A673 (cell line): ENCODE measurements at regions not wholly inside any gene's neighbourhood (a gene's known extent, or its start where the extent isn't known, plus 50 kb on each side); places are given as distances from the start of the nearest gene placed in this dataset.

Experiments used
- EZH2 ChIP-seq: fragments of 200-600 bp; sonication (generic); IDR thresholded peaks from 2 replicates; pipeline ENCODE4 v1.6.1; 2017; ENCODE audit warnings: borderline replicate concordance, low read depth, mild to moderate bottlenecking, mixed read lengths, antibody characterized with exemption, low read length; ENCODE audit not compliant: poor library complexity, severe bottlenecking
- TF ChIP-seq, protein P1 (sequence below): fragments of 300-800, 200-600 bp; sonication (generic); conservative IDR thresholded peaks from 2 replicates; pipeline ENCODE4 v1.5.1; 2017; ENCODE audit warnings: low read depth, mild to moderate bottlenecking, antibody characterized with exemption, low read length, moderate library complexity, mixed read lengths

DNA sequence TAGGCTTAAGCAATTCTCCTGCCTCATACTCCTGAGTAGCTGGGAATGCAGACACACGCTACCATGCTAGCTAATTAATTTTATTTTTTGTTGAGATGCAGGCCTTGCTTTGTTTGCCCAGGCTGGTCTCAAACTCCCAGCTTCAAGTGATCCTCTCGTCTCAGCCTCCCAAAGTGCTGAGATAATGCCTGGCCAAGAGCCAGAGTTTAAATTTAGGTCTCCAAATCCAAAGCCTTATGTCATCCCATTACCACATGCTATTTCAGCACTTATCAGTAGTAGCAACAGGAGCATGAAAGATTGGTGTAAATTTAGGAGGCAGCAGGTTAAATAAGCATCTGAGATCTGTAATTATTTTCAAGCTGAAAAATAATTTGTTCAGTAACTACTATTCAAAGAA, 326.1 kb upstream of the ANO5 start:
- TF ChIP-seq, protein P1, sequence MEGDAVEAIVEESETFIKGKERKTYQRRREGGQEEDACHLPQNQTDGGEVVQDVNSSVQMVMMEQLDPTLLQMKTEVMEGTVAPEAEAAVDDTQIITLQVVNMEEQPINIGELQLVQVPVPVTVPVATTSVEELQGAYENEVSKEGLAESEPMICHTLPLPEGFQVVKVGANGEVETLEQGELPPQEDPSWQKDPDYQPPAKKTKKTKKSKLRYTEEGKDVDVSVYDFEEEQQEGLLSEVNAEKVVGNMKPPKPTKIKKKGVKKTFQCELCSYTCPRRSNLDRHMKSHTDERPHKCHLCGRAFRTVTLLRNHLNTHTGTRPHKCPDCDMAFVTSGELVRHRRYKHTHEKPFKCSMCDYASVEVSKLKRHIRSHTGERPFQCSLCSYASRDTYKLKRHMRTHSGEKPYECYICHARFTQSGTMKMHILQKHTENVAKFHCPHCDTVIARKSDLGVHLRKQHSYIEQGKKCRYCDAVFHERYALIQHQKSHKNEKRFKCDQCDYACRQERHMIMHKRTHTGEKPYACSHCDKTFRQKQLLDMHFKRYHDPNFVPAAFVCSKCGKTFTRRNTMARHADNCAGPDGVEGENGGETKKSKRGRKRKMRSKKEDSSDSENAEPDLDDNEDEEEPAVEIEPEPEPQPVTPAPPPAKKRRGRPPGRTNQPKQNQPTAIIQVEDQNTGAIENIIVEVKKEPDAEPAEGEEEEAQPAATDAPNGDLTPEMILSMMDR: no peak
- TF ChIP-seq EZH2: no peak
